ENCODE measurements at regions not wholly inside any gene's neighbourhood (a gene's known extent, or its start where the extent isn't known, plus 50 kb on each side); places are given as distances from the start of the nearest gene placed in this dataset.

DNA sequence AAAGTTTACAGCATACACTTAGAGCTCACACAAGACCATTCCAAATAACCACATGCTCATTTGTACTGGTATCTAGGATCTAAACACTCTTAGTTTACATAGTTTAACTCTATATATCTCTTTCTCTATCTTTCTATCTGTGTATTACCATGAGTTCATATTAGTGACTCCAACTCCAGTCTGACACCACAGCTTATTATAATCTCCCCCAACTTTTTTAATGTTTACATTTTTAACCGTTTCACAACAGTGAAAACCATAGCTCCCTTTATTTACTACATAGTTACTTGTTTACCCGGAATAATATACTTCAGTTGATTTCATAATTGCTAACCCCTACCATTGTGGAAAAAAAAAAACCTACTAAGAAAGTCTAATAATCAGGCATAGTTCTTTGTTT lies 362.4 kb upstream of the RGS17 start (continued):
- TF ChIP-seq, protein P1, sequence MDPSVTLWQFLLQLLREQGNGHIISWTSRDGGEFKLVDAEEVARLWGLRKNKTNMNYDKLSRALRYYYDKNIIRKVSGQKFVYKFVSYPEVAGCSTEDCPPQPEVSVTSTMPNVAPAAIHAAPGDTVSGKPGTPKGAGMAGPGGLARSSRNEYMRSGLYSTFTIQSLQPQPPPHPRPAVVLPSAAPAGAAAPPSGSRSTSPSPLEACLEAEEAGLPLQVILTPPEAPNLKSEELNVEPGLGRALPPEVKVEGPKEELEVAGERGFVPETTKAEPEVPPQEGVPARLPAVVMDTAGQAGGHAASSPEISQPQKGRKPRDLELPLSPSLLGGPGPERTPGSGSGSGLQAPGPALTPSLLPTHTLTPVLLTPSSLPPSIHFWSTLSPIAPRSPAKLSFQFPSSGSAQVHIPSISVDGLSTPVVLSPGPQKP (CRISPR knock-in tag; IDR thresholded peaks at IDR 0.05): no peak
- no peak for TF ChIP-seq NUFIP1 (IDR thresholded peaks at IDR 0.05; ENCODE audit: partially characterized antibody)
- no peak for TF ChIP-seq FIP1L1 (IDR thresholded peaks at IDR 0.05; ENCODE audit: low read depth, low read length, poor library complexity, severe bottlenecking)
- TF ChIP-seq RBM22 (IDR thresholded peaks at IDR 0.05; ENCODE audit: low read depth, low read length, poor library complexity, severe bottlenecking): no peak

DNA sequence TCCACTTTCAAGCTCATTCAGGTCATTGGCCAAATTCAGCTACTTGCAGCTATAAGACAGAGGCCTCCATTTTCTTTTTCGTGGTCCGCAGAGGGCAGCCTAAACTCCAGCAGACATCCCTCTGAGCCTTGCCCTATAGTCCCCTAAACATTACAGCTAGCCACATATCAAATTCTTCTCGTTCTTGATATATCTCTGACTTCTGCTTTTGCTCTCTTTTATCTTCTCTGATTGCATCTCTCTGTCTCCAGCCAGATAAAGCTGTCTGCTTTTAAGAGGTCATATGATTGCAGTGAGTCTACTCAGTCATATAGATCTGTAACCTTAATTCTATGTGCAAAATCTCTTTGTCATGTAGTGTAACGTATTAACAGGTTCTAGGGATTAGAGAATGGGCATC lies 358.4 kb upstream of the RGS17 start:
- ChIA-PET POLR2A (no interaction called here), CTCF (ENCODE audit: low intra/inter-chr PET ratio) (no interaction called here)
- BruUV-seq (replicated peaks): no TSS peak
- Histone ChIP-seq H2AFZ (ENCODE audit: low read depth, low read length) (no peak overlapping the region), H4K20me1 (replicated peaks; ENCODE audit: control insufficient read depth, insufficient read depth, low read length) (no peaks in the 10 kb centered on the region), H3K4me1 (replicated peaks in 1 of 2; ENCODE audit: control insufficient read depth in 2 of 2, insufficient read depth in 2 of 2, low read length in 2 of 2) (no peaks in the 10 kb centered on the region), H3K27me3 (ENCODE audit: control insufficient read depth in 2 of 2, insufficient read depth in 2 of 2, low read length in 2 of 2) (no peaks in the 10 kb centered on the region), H3K9me3 (replicated peaks; ENCODE audit: control insufficient read depth, insufficient read depth, low read depth, low read length) (no peaks in the 10 kb centered on the region; the same call in 1 of the 2 replicates), H3K36me3 (ENCODE audit: control insufficient read depth, insufficient read depth, low read length) (no peaks in the 10 kb centered on the region), H3K4me2 (ENCODE audit: insufficient read depth, low read length) (no peak overlapping the region), H3K9me1 (ENCODE audit: control insufficient read depth, insufficient read depth, low read length) (no peaks in the 10 kb centered on the region), H3K27ac (ENCODE audit: extremely low read depth, low read depth, low read length) (no peak overlapping the region), H3K79me2 (ENCODE audit: control insufficient read depth, insufficient read depth, low read length) (no peaks in the 10 kb centered on the region), H3K9ac (ENCODE audit: insufficient read depth in 1 of 2, low read depth in 2 of 2, low read length in 2 of 2) (no peak overlapping the region), H3K4me3 (no peak overlapping the region)
- 7% methylated on average over 4 of the region's 4 CpGs for WGBS (ENCODE audit: insufficient coverage, low coverage, missing lambda C conversion rate)
- ATAC-seq (no peak), DNase-seq (ENCODE audit: extremely low read depth in 1 of 4, low spot score in 3 of 4) (no peak), FAIRE-seq (no peak)
- intact Hi-C loops (cut with micrococcal nuclease) (no loop called here), in situ Hi-C loops (cut with MboI) (no loop called here)
- TF ChIP-seq FOSL1 (tag; conservative IDR thresholded peaks at IDR 0.05): no peak
- no peak for TF ChIP-seq DPF2 (IDR thresholded peaks at IDR 0.05)
- TF ChIP-seq TAF7 (tag; IDR thresholded peaks at IDR 0.05): no peak
